ENCODE measurements at regions not wholly inside any gene's neighbourhood (a gene's known extent, or its start where the extent isn't known, plus 50 kb on each side); places are given as distances from the start of the nearest gene placed in this dataset.

- Mint-ChIP-seq H3K27me3 (no peaks in the 10 kb centered on the region), H3K27ac (no peak overlapping the region), H3K9me3 (ENCODE audit: insufficient read depth) (peaks cover 7% of the 10 kb centered on the region), H3K4me3 (no peak overlapping the region), H3K4me1 (no peaks in the 10 kb centered on the region)
- Histone ChIP-seq H3K36me3 (replicated peaks in 1 of 2; ENCODE audit: control extremely low read depth in 1 of 2, control insufficient read depth in 1 of 2, extremely low read depth in 1 of 2, insufficient read depth in 2 of 2, low read length in 1 of 2) (no peaks in the 10 kb centered on the region), H3K4me2 (replicated peaks; ENCODE audit: low read depth, low read length, poor library complexity, severe bottlenecking) (no peak overlapping the region), H3K4me3 (ENCODE audit: control extremely low read depth in 1 of 5, extremely low read depth in 1 of 5, insufficient read depth in 1 of 5, low read depth in 2 of 5, low read length in 4 of 5) (no peak overlapping the region), H3K9ac (ENCODE audit: low read length) (no peak overlapping the region), H3K4me1 (ENCODE audit: control insufficient read depth in 2 of 2, insufficient read depth in 2 of 2, low read length in 2 of 2) (no peaks in the 10 kb centered on the region), H3K9me3 (ENCODE audit: control extremely low read depth in 1 of 3, control insufficient read depth in 2 of 3, insufficient read depth in 1 of 3, low read length in 2 of 3) (peaks cover 0 to 1% (median 0%) of the 10 kb centered on the region in 3 donors), H3K27me3 (replicated peaks in 1 of 4; ENCODE audit: control extremely low read depth in 1 of 4, control insufficient read depth in 3 of 4, insufficient read depth in 4 of 4, low read length in 3 of 4) (no peaks in the 10 kb centered on the region), H2AFZ (ENCODE audit: insufficient read depth, low read depth, low read length, poor library complexity, severe bottlenecking) (no peak overlapping the region), H3K79me2 (ENCODE audit: control insufficient read depth, insufficient read depth, low read length) (no peaks in the 10 kb centered on the region), H3K27ac (ENCODE audit: low read length in 2 of 2) (no peak overlapping the region), H4K20me1 (ENCODE audit: control insufficient read depth, insufficient read depth, low read length, poor library complexity, severe bottlenecking) (no peaks in the 10 kb centered on the region)
- ChIA-PET POLR2A (no interaction called here), CTCF (no interaction called here)
- WGBS (ENCODE audit: insufficient coverage): no CpG with 5 or more reads among the region's 2 CpGs
- intact Hi-C loops (cut with micrococcal nuclease): no loop called here
- ATAC-seq (ENCODE audit: low read depth): no peak
- no peak for DNase-seq
- no peak for TF ChIP-seq CTCF (IDR thresholded peaks at IDR 0.05)
- TF ChIP-seq EZH2 (IDR thresholded peaks at IDR 0.05; ENCODE audit: borderline replicate concordance, insufficient read depth, low read depth, low read length, poor library complexity, severe bottlenecking): no peak
These were observed 127.5 kb upstream of the ZP4 start for GRCh38 chr1:238018214-238018613.

GRCh38 chr1:238006779-238007178, 116.1 kb upstream of the ZP4 start:
- Mint-ChIP-seq H3K4me3 (no peak overlapping the region), H3K27me3 (no peaks in the 10 kb centered on the region), H3K9me3 (ENCODE audit: insufficient read depth) (peaks cover 2% of the 10 kb centered on the region), H3K27ac (no peak overlapping the region), H3K4me1 (no peaks in the 10 kb centered on the region)
- ATAC-seq (ENCODE audit: low read depth) (no peak), DNase-seq (no peak)
- no peaks in the 10 kb centered on the region for H3K36me3 ChIP-seq (replicated peaks in 1 of 2; ENCODE audit: control extremely low read depth in 1 of 2, control insufficient read depth in 1 of 2, extremely low read depth in 1 of 2, insufficient read depth in 2 of 2, low read length in 1 of 2)
- no peak for TF ChIP-seq CTCF (IDR thresholded peaks at IDR 0.05)
- no peak for TF ChIP-seq EZH2 (IDR thresholded peaks at IDR 0.05; ENCODE audit: borderline replicate concordance, insufficient read depth, low read depth, low read length, poor library complexity, severe bottlenecking)
- H3K4me3 ChIP-seq (ENCODE audit: control extremely low read depth in 1 of 5, extremely low read depth in 1 of 5, insufficient read depth in 1 of 5, low read depth in 2 of 5, low read length in 4 of 5): no peak overlapping the region
- no peak overlapping the region for H3K9ac ChIP-seq (ENCODE audit: low read length)
- no peaks in the 10 kb centered on the region for H3K27me3 ChIP-seq (replicated peaks in 1 of 4; ENCODE audit: control extremely low read depth in 1 of 4, control insufficient read depth in 3 of 4, insufficient read depth in 4 of 4, low read length in 3 of 4)
- H3K4me1 ChIP-seq (ENCODE audit: control insufficient read depth in 2 of 2, insufficient read depth in 2 of 2, low read length in 2 of 2): no peaks in the 10 kb centered on the region
- H3K27ac ChIP-seq (ENCODE audit: low read length in 2 of 2): no peak overlapping the region
- H4K20me1 ChIP-seq (ENCODE audit: control insufficient read depth, insufficient read depth, low read length, poor library complexity, severe bottlenecking): no peaks in the 10 kb centered on the region
- POLR2A ChIA-PET: no interaction called here
- H3K79me2 ChIP-seq (ENCODE audit: control insufficient read depth, insufficient read depth, low read length): no peaks in the 10 kb centered on the region
- H2AFZ ChIP-seq (ENCODE audit: insufficient read depth, low read depth, low read length, poor library complexity, severe bottlenecking): no peak overlapping the region
- intact Hi-C loops (cut with micrococcal nuclease): no loop called here
- no peaks in the 10 kb centered on the region for H3K9me3 ChIP-seq (ENCODE audit: control extremely low read depth in 1 of 3, control insufficient read depth in 2 of 3, insufficient read depth in 1 of 3, low read length in 2 of 3)
- no CpG with 5 or more reads among the region's 4 CpGs for WGBS (ENCODE audit: insufficient coverage)
- H3K4me2 ChIP-seq (replicated peaks; ENCODE audit: low read depth, low read length, poor library complexity, severe bottlenecking): no peak overlapping the region
- CTCF ChIA-PET: no interaction called here

Measured in B cell (primary cell).